ENCODE measurements at regions not wholly inside any gene's neighbourhood (a gene's known extent, or its start where the extent isn't known, plus 50 kb on each side); places are given as distances from the start of the nearest gene placed in this dataset.

- H3K27me3 ChIP-seq (ENCODE audit: insufficient read depth, low read length, poor library complexity, severe bottlenecking) = no peaks in the 10 kb centered on the region
- POLR2A ChIA-PET = no interaction called here
- no peaks in the 10 kb centered on the region for H3K9me3 ChIP-seq (ENCODE audit: low read length)
- no peak for DNase-seq
- Mint-ChIP-seq H3K27ac (no peak overlapping the region), H3K9me3 (no peaks in the 10 kb centered on the region), H3K4me3 (no peak overlapping the region), H3K4me1 (no peaks in the 10 kb centered on the region), H3K27me3 (peaks cover 0 to 1% of the 10 kb centered on the region in 2 donors), H3K36me3 (no peaks in the 10 kb centered on the region)
- no peak overlapping the region for H3K4me3 ChIP-seq (ENCODE audit: low read length)
- no peak overlapping the region for H3K27ac ChIP-seq (ENCODE audit: low read depth, low read length)
- H3K36me3 ChIP-seq (ENCODE audit: insufficient read depth, low read length) = no peaks in the 10 kb centered on the region
- no peaks in the 10 kb centered on the region for H3K4me1 ChIP-seq (ENCODE audit: insufficient read depth, low read length)
- CTCF ChIA-PET = no interaction called here
Observed at GRCh38 chr1:78359666-78360065, 131.1 kb upstream of the PTGFR start.

DNA sequence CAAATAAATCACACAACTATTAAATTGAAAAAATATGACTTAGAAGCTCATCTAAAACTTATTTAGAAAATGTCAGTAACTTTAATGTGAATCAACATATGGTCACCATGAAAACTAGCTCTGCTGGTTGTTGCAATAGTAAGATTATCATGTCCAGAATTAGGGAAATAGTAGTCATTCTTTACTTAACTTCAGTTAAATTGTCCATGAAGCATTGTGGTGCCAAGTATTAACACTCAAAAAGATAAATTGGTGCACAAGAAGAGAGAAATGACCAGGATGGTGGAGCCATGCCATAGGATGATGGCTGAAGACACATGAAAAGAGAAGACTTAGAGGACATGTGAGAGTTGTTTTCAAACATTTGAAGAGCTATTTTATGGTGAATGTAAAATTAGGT, 130.2 kb upstream of the PTGFR start:
- Histone ChIP-seq H3K9me3 (ENCODE audit: low read length) (no peaks in the 10 kb centered on the region), H3K4me1 (ENCODE audit: insufficient read depth, low read length) (no peaks in the 10 kb centered on the region), H3K36me3 (ENCODE audit: insufficient read depth, low read length) (no peaks in the 10 kb centered on the region), H3K27ac (ENCODE audit: low read depth, low read length) (no peak overlapping the region), H3K4me3 (ENCODE audit: low read length) (no peak overlapping the region), H3K27me3 (ENCODE audit: insufficient read depth, low read length, poor library complexity, severe bottlenecking) (no peaks in the 10 kb centered on the region)
- DNase-seq = no peak
- no peak overlapping the region for H3K27ac Mint-ChIP-seq
- no peaks in the 10 kb centered on the region for H3K4me1 Mint-ChIP-seq
- H3K27me3 Mint-ChIP-seq = no peaks in the 10 kb centered on the region
- H3K36me3 Mint-ChIP-seq = no peaks in the 10 kb centered on the region
- H3K4me3 Mint-ChIP-seq = no peak overlapping the region
- no peaks in the 10 kb centered on the region for H3K9me3 Mint-ChIP-seq
- ChIA-PET CTCF (no interaction called here), POLR2A (no interaction called here)

DNA sequence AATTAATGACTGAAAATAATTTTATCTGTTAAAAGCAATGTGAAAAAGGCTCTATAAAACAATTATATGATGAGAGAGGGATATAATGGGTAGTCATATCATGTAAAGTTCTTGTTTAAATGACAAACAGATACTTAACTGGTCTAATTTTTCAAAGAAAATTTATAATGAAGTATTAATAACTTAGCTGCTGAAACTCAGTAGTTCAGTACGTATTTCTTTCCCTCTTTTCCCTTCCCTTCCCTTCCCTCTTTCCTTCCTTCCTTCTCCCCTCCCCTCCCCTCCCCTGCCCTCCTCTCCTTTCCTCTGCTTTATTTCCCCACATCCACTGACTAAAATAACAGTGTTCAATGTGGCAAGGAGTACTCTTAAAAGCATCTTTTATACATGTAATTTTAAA, 123.1 kb upstream of the PTGFR start:
- H3K4me3 ChIP-seq (ENCODE audit: low read length) = no peak overlapping the region
- ChIA-PET CTCF (no interaction called here), POLR2A (no interaction called here)
- H3K36me3 ChIP-seq (ENCODE audit: insufficient read depth, low read length) = no peaks in the 10 kb centered on the region
- no peaks in the 10 kb centered on the region for H3K36me3 Mint-ChIP-seq
- H3K27me3 Mint-ChIP-seq = no peaks in the 10 kb centered on the region
- no peaks in the 10 kb centered on the region for H3K9me3 ChIP-seq (ENCODE audit: low read length)
- H3K4me1 ChIP-seq (ENCODE audit: insufficient read depth, low read length) = no peaks in the 10 kb centered on the region
- H3K9me3 Mint-ChIP-seq = no peaks in the 10 kb centered on the region
- no peaks in the 10 kb centered on the region for H3K27me3 ChIP-seq (ENCODE audit: insufficient read depth, low read length, poor library complexity, severe bottlenecking)
- H3K4me3 Mint-ChIP-seq = no peak overlapping the region
- H3K4me1 Mint-ChIP-seq = no peaks in the 10 kb centered on the region
- H3K27ac Mint-ChIP-seq = no peak overlapping the region
- no peak overlapping the region for H3K27ac ChIP-seq (ENCODE audit: low read depth, low read length)
- DNase-seq = no peak

DNA sequence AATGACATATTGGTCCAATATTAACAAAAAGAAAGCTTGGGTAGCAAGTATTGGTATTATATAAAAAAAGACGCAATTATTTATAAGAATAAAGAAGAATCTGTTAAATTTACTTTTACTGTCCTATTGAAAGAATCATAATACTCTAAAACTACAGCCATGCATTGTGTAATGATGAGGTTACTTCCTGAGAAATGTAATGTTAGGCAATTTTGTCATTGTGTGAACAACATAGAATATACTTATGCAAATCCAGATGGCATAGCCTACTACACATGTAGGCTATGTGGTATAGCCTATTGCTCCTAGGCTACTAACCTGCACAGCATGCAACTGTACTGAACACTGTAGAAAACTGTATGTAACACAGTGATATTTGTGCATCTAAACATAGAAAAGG, 121.2 kb upstream of the PTGFR start:
- ChIA-PET CTCF (no interaction called here), POLR2A (no interaction called here)
- DNase-seq = no peak
- H3K27ac Mint-ChIP-seq = no peak overlapping the region
- H3K27me3 Mint-ChIP-seq = no peaks in the 10 kb centered on the region
- no peaks in the 10 kb centered on the region for H3K36me3 Mint-ChIP-seq
- Histone ChIP-seq H3K27me3 (ENCODE audit: insufficient read depth, low read length, poor library complexity, severe bottlenecking) (no peaks in the 10 kb centered on the region), H3K27ac (ENCODE audit: low read depth, low read length) (no peak overlapping the region), H3K36me3 (ENCODE audit: insufficient read depth, low read length) (no peaks in the 10 kb centered on the region), H3K4me3 (ENCODE audit: low read length) (no peak overlapping the region), H3K4me1 (ENCODE audit: insufficient read depth, low read length) (no peaks in the 10 kb centered on the region), H3K9me3 (ENCODE audit: low read length) (no peaks in the 10 kb centered on the region)
- no peaks in the 10 kb centered on the region for H3K9me3 Mint-ChIP-seq
- H3K4me1 Mint-ChIP-seq = no peaks in the 10 kb centered on the region
- no peak overlapping the region for H3K4me3 Mint-ChIP-seq

DNA sequence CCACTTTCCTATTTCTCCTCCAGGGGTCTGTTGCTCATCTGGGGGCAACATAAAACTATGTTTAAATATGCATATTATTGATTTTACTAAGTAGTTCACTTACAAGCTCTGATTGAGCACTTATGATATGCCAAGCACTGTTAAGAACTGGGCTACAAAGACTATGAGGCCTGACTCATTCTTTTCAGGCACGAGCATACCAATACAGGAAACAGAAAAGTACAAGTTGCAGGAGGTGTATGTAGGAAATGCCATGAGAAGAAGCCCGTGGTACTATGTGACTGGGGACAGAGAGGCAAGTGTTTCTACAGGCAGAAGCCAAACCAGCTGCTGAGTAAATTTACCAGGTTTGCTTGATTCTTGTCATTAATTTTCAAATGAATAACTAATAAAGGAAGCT, 120.4 kb upstream of the PTGFR start:
- no peak overlapping the region for H3K27ac ChIP-seq (ENCODE audit: low read depth, low read length)
- no peaks in the 10 kb centered on the region for H3K9me3 Mint-ChIP-seq
- no peaks in the 10 kb centered on the region for H3K27me3 Mint-ChIP-seq
- H3K27ac Mint-ChIP-seq = no peak overlapping the region
- no peak for DNase-seq
- H3K4me3 Mint-ChIP-seq = no peak overlapping the region
- no peaks in the 10 kb centered on the region for H3K4me1 ChIP-seq (ENCODE audit: insufficient read depth, low read length)
- no peaks in the 10 kb centered on the region for H3K27me3 ChIP-seq (ENCODE audit: insufficient read depth, low read length, poor library complexity, severe bottlenecking)
- no peaks in the 10 kb centered on the region for H3K36me3 Mint-ChIP-seq
- ChIA-PET CTCF (no interaction called here), POLR2A (no interaction called here)
- H3K36me3 ChIP-seq (ENCODE audit: insufficient read depth, low read length) = no peaks in the 10 kb centered on the region
- H3K9me3 ChIP-seq (ENCODE audit: low read length) = no peaks in the 10 kb centered on the region
- no peak overlapping the region for H3K4me3 ChIP-seq (ENCODE audit: low read length)
- no peaks in the 10 kb centered on the region for H3K4me1 Mint-ChIP-seq

DNA sequence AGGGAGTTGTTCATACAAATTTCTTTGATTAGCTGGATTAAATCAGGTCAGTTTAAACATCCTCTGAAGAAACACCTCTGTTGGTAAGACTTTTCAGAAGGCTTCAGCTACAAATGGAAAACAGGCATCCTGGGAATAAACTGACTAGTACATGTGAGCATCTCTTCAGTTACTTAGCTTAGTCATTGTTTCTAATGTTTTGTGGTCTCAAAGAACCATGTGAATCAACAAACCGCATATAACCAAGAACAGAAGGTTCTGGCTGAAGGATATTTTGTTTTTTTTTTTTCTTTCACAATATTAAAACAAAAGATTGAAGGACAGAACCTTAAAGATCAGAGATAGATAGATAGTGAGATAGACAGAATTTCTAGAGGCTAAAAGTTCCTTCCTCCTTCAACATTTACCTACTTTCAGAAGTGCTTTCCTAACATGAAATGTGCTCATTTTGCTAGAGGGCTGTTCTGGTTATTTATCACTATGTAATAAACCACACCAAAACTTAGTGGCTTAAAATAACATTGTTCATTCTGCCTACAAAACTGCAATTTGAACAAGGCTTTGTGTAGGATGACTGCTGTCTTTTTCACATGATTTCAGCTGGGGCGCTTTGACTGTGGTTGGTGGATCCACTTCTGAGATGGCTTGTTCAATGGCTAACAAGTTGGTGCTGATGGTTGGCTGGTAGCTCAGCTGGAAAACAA, 119.8 kb upstream of the PTGFR start:
- no peak overlapping the region for H3K27ac Mint-ChIP-seq
- DNase-seq = no peak
- no peaks in the 10 kb centered on the region for H3K27me3 Mint-ChIP-seq
- no peaks in the 10 kb centered on the region for H3K36me3 ChIP-seq (ENCODE audit: insufficient read depth, low read length)
- no peaks in the 10 kb centered on the region for H3K27me3 ChIP-seq (ENCODE audit: insufficient read depth, low read length, poor library complexity, severe bottlenecking)
- no peaks in the 10 kb centered on the region for H3K9me3 Mint-ChIP-seq
- H3K27ac ChIP-seq (ENCODE audit: low read depth, low read length) = no peak overlapping the region
- ChIA-PET CTCF (no interaction called here), POLR2A (no interaction called here)
- H3K36me3 Mint-ChIP-seq = no peaks in the 10 kb centered on the region
- H3K4me3 Mint-ChIP-seq = no peak overlapping the region
- no peak overlapping the region for H3K4me3 ChIP-seq (ENCODE audit: low read length)
- H3K4me1 Mint-ChIP-seq = no peaks in the 10 kb centered on the region
- no peaks in the 10 kb centered on the region for H3K9me3 ChIP-seq (ENCODE audit: low read length)
- no peaks in the 10 kb centered on the region for H3K4me1 ChIP-seq (ENCODE audit: insufficient read depth, low read length)

- Histone ChIP-seq H3K4me3 (ENCODE audit: low read length) (no peak overlapping the region), H3K27me3 (ENCODE audit: insufficient read depth, low read length, poor library complexity, severe bottlenecking) (no peaks in the 10 kb centered on the region), H3K9me3 (ENCODE audit: low read length) (no peaks in the 10 kb centered on the region), H3K36me3 (ENCODE audit: insufficient read depth, low read length) (no peaks in the 10 kb centered on the region), H3K27ac (ENCODE audit: low read depth, low read length) (no peak overlapping the region), H3K4me1 (ENCODE audit: insufficient read depth, low read length) (no peaks in the 10 kb centered on the region)
- no peak for DNase-seq
- Mint-ChIP-seq H3K9me3 (no peaks in the 10 kb centered on the region), H3K4me1 (no peaks in the 10 kb centered on the region), H3K36me3 (no peaks in the 10 kb centered on the region), H3K4me3 (no peak overlapping the region), H3K27ac (no peak overlapping the region), H3K27me3 (peaks cover 0 to 1% of the 10 kb centered on the region in 2 donors)
- CTCF ChIA-PET = no interaction called here
- POLR2A ChIA-PET = no interaction called here
Observed at GRCh38 chr1:78373676-78374075, 117.1 kb upstream of the PTGFR start.

GRCh38 chr1:78375996-78376395, 114.8 kb upstream of the PTGFR start:
- no peak for DNase-seq
- Histone ChIP-seq H3K27ac (ENCODE audit: low read depth, low read length) (no peak overlapping the region), H3K27me3 (ENCODE audit: insufficient read depth, low read length, poor library complexity, severe bottlenecking) (no peaks in the 10 kb centered on the region), H3K36me3 (ENCODE audit: insufficient read depth, low read length) (no peaks in the 10 kb centered on the region), H3K4me3 (ENCODE audit: low read length) (no peak overlapping the region), H3K9me3 (ENCODE audit: low read length) (no peaks in the 10 kb centered on the region), H3K4me1 (ENCODE audit: insufficient read depth, low read length) (no peaks in the 10 kb centered on the region)
- Mint-ChIP-seq H3K36me3 (no peaks in the 10 kb centered on the region), H3K4me3 (no peak overlapping the region), H3K27ac (no peak overlapping the region), H3K4me1 (no peaks in the 10 kb centered on the region), H3K27me3 (peaks cover 0 to 1% of the 10 kb centered on the region in 2 donors), H3K9me3 (peaks cover 0 to 2% (median 0%) of the 10 kb centered on the region in 5 donors)
- POLR2A ChIA-PET = no interaction called here
- CTCF ChIA-PET = no interaction called here

Measured in CD8-positive, alpha-beta memory T cell (primary cell).